GM12875 (cell line): ENCODE measurements at regions not wholly inside any gene's neighbourhood (a gene's known extent, or its start where the extent isn't known, plus 50 kb on each side); places are given as distances from the start of the nearest gene placed in this dataset.

ENCODE experiments used
- H3K4me3 ChIP-seq: one replicate; pipeline ENCODE4 v1.5.1; 2011; ENCODE audit warnings: low read depth, low read length, control low read depth
- TF ChIP-seq, protein P1 (sequence below): IDR thresholded peaks from 2 replicates; pipeline ENCODE4 v1.5.1; 2011; ENCODE audit warnings: low read depth, mild to moderate bottlenecking, control low read depth, inconsistent platforms, low read length, moderate library complexity, borderline replicate concordance; ENCODE audit not compliant: insufficient read depth

DNA sequence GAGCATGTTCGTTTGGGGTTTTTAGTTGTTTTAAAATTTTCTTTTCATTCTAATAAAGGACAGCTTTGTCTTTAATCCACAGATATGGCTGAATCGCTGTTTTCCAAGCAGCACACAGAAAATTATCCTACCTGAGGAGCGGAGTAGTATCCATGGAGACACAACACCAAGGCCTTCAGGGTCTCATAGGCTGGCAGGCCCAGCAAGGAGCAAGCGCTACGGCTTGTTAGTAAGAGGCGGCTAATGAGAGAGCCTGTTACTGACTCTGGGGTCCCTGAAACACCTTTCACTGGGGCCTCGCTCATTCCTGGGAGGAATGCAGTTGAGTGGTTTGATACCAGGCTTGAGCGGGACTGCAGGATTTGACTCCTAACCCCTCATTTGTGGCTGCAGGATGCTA is 303.8 kb upstream of the CDH4 start:
- H3K4me3 ChIP-seq, result no peak overlapping the region

GRCh38 chr20:60950561-60950960 is 301.5 kb upstream of the CDH4 start:
- TF ChIP-seq, protein P1, sequence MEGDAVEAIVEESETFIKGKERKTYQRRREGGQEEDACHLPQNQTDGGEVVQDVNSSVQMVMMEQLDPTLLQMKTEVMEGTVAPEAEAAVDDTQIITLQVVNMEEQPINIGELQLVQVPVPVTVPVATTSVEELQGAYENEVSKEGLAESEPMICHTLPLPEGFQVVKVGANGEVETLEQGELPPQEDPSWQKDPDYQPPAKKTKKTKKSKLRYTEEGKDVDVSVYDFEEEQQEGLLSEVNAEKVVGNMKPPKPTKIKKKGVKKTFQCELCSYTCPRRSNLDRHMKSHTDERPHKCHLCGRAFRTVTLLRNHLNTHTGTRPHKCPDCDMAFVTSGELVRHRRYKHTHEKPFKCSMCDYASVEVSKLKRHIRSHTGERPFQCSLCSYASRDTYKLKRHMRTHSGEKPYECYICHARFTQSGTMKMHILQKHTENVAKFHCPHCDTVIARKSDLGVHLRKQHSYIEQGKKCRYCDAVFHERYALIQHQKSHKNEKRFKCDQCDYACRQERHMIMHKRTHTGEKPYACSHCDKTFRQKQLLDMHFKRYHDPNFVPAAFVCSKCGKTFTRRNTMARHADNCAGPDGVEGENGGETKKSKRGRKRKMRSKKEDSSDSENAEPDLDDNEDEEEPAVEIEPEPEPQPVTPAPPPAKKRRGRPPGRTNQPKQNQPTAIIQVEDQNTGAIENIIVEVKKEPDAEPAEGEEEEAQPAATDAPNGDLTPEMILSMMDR, result no peak

More for the DNA sequence above, 303.8 kb upstream of the CDH4 start:
- TF ChIP-seq, protein P1, result no peak

GRCh38 chr20:60950974-60951373 is 301.1 kb upstream of the CDH4 start:
- H3K4me3 ChIP-seq, result no peak overlapping the region
- TF ChIP-seq, protein P1, result no peak

More at GRCh38 chr20:60950561-60950960, 301.5 kb upstream of the CDH4 start:
- no peak overlapping the region for H3K4me3 ChIP-seq

- no peak overlapping the region for H3K4me3 ChIP-seq
- TF ChIP-seq, protein P1, result no peak
Observed at GRCh38 chr20:60952861-60953260, 299.2 kb upstream of the CDH4 start.

DNA sequence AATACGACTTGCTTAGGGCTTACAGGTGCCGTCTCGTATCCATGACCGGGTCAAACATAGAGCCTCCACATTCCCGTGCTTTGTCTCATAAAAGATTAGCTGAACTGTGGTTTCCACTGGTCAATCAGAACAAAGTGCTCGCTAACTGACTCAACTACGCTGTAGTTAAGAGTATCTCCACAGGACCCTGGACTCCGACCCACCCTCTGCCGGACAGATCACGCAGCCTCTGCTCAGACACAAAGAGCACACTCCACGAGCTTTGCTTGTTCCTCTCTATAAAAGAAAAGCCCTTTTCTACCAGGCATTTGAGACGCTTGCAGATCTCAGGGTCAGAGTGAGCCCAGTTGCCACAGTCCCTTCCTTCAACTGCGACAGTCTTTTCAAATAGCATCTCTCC is 298.7 kb upstream of the CDH4 start:
- TF ChIP-seq, protein P1, result no peak
- no peak overlapping the region for H3K4me3 ChIP-seq

- TF ChIP-seq, protein P1, result no peak
- H3K4me3 ChIP-seq, result no peak overlapping the region
Observed at GRCh38 chr20:60955706-60956105, 296.4 kb upstream of the CDH4 start.

GRCh38 chr20:60956194-60956593 is 295.9 kb upstream of the CDH4 start:
- no peak overlapping the region for H3K4me3 ChIP-seq
- TF ChIP-seq, protein P1, result no peak
